Small intestine (tissue), 7 donors: ENCODE measurements at regions not wholly inside any gene's neighbourhood (a gene's known extent, or its start where the extent isn't known, plus 50 kb on each side); places are given as distances from the start of the nearest gene placed in this dataset.
"Not testable (repeated sequence)": the region's sequence is repeated elsewhere in the genome, so short reads cannot be mapped to it uniquely, and the experiment has no call there.

ENCODE experiments used
- DNase-seq, 2 donors: peaks; one replicate each; pipeline versions ENCODE4 v3.0.0 to v3.0.0-alpha.2; 2013
- FAIRE-seq: peaks from 2 replicates; lab custom pipeline; 2012; peaks lifted over from hg19 to GRCh38; lab: Jason Lieb, UNC
- H3K27ac ChIP-seq, 3 donors: one replicate each; pipeline ENCODE4 v1.5.1; 2013; ENCODE audit warnings: low read length in 2 of 3, mild to moderate bottlenecking in 2 of 3, control low read depth in 1 of 3, inconsistent platforms in 1 of 3, low read depth in 1 of 3, moderate library complexity in 1 of 3
- H3K27me3 ChIP-seq, 3 donors: one replicate each; pipeline ENCODE4 v1.6.1; 2013; ENCODE audit warnings: low read length in 3 of 3, inconsistent platforms in 1 of 3; ENCODE audit not compliant: control insufficient read depth in 3 of 3, insufficient read depth in 3 of 3
- H3K36me3 ChIP-seq, 3 donors: one replicate each; pipeline ENCODE4 v1.6.1; 2013; ENCODE audit warnings: low read length in 3 of 3, inconsistent platforms in 1 of 3, low read depth in 1 of 3, mild to moderate bottlenecking in 1 of 3, moderate library complexity in 1 of 3; ENCODE audit not compliant: control insufficient read depth in 3 of 3, insufficient read depth in 2 of 3
- H3K4me1 ChIP-seq, 3 donors: one replicate each; pipeline ENCODE4 v1.6.1; 2013; ENCODE audit warnings: low read length in 2 of 3, inconsistent platforms in 1 of 3, low read depth in 1 of 3, mild to moderate bottlenecking in 1 of 3, moderate library complexity in 1 of 3; ENCODE audit not compliant: control insufficient read depth in 3 of 3, insufficient read depth in 2 of 3
- H3K4me3 ChIP-seq, 3 donors: one replicate each; pipeline ENCODE4 v1.5.1; 2013; ENCODE audit warnings: low read length in 3 of 3, control low read depth in 1 of 3, inconsistent platforms in 1 of 3, low read depth in 1 of 3, mild to moderate bottlenecking in 1 of 3, moderate library complexity in 1 of 3
- H3K9me3 ChIP-seq, 2 donors: one replicate each; pipeline ENCODE4 v1.6.1; 2013; ENCODE audit warnings: low read depth in 1 of 2, low read length in 1 of 2; ENCODE audit not compliant: control insufficient read depth in 2 of 2, insufficient read depth in 1 of 2
- WGBS, 3 donors: extraction: QIAGEN DNeasy Blood & Tissue Kit; methylation state at CpG; one replicate each; pipeline ENCODE4 v1.1.7; 2013; 5-methylcytosine and 5-hydroxymethylcytosine counted together
- donor health status: healthy with polysubstance abuse.
- donor health status: control.
- donor health status: control.
- donor health status: Bipolar disorder and iron deficiency.
- donor health status: healthy.

- Histone ChIP-seq H3K27ac (no peak overlapping the region), H3K4me3 (no peak overlapping the region), H3K9me3 (no peaks in the 10 kb centered on the region), H3K27me3 (no peaks in the 10 kb centered on the region), H3K4me1 (no peaks in the 10 kb centered on the region), H3K36me3 (no peaks in the 10 kb centered on the region)
- 26 to 49% (median 29%) methylated on average over 5 of the region's 5 CpGs for WGBS, 3 donors
- FAIRE-seq (no peak), DNase-seq (no peak)
Observed at GRCh38 chr15:93932164-93932776, 299.1 kb upstream of the MCTP2 start.

- H3K4me1 ChIP-seq, result no peaks in the 10 kb centered on the region
- H3K9me3 ChIP-seq, result no peaks in the 10 kb centered on the region
- DNase-seq, result no peak
- H3K27ac ChIP-seq, result no peak overlapping the region
- no peak overlapping the region for H3K4me3 ChIP-seq
- no peaks in the 10 kb centered on the region for H3K27me3 ChIP-seq
- no peaks in the 10 kb centered on the region for H3K36me3 ChIP-seq
- 59 to 73% (median 67%) methylated on average over 7 of the region's 7 CpGs for WGBS, 3 donors
- no peak for FAIRE-seq
Observed at GRCh38 chr15:93929375-93930094, 301.8 kb upstream of the MCTP2 start.

- no peak overlapping the region for H3K4me3 ChIP-seq
- H3K36me3 ChIP-seq, result no peaks in the 10 kb centered on the region
- no peaks in the 10 kb centered on the region for H3K27me3 ChIP-seq
- H3K9me3 ChIP-seq, result no peaks in the 10 kb centered on the region
- DNase-seq, result no peak
- H3K4me1 ChIP-seq, result no peaks in the 10 kb centered on the region
- H3K27ac ChIP-seq, result no peak overlapping the region
- 66 to 73% (median 72%) methylated on average over 4 of the region's 4 CpGs for whole genome bisulfite sequencing, 3 donors
- no peak for FAIRE-seq
Observed at GRCh38 chr15:93920204-93920603, 311.2 kb upstream of the MCTP2 start.

- not testable (repeated sequence) for H3K27ac ChIP-seq, H3K27me3 ChIP-seq, H3K36me3 ChIP-seq, DNase-seq, H3K4me1 ChIP-seq, H3K9me3 ChIP-seq, H3K4me3 ChIP-seq, FAIRE-seq
- WGBS, 3 donors, result 26 to 49% (median 43%) methylated on average over 2 of the region's 2 CpGs
Observed at GRCh38 chr15:93918801-93919200, 312.6 kb upstream of the MCTP2 start.

GRCh38 chr15:93917181-93917580 is 314.2 kb upstream of the MCTP2 start:
- no peak for FAIRE-seq
- Histone ChIP-seq H3K4me1 (no peaks in the 10 kb centered on the region), H3K9me3 (no peaks in the 10 kb centered on the region), H3K27me3 (no peaks in the 10 kb centered on the region), H3K36me3 (no peaks in the 10 kb centered on the region), H3K27ac (no peak overlapping the region), H3K4me3 (no peak overlapping the region)
- WGBS, 3 donors, result 88 to 92% (median 91%) methylated on average over 1 of the region's 1 CpG
- no peak for DNase-seq

GRCh38 chr15:93913871-93914270 is 317.5 kb upstream of the MCTP2 start:
- no peak overlapping the region for H3K27ac ChIP-seq
- H3K4me3 ChIP-seq, result no peak overlapping the region
- no peaks in the 10 kb centered on the region for H3K36me3 ChIP-seq
- H3K9me3 ChIP-seq, result no peaks in the 10 kb centered on the region
- WGBS, 3 donors, result 63 to 71% (median 67%) methylated on average over 3 of the region's 3 CpGs
- no peaks in the 10 kb centered on the region for H3K4me1 ChIP-seq
- H3K27me3 ChIP-seq, result no peaks in the 10 kb centered on the region
- FAIRE-seq, result no peak
- no peak for DNase-seq

- no peaks in the 10 kb centered on the region for H3K36me3 ChIP-seq
Observed at GRCh38 chr15:93913310-93913709, 318.1 kb upstream of the MCTP2 start.

GRCh38 chr15:93900476-93901400 is 330.6 kb upstream of the MCTP2 start:
- Histone ChIP-seq H3K27me3 (no peaks in the 10 kb centered on the region), H3K27ac (no peak overlapping the region), H3K4me3 (no peak overlapping the region), H3K4me1 (no peaks in the 10 kb centered on the region), H3K9me3 (no peaks in the 10 kb centered on the region), H3K36me3 (no peaks in the 10 kb centered on the region)
- DNase-seq (no peak), FAIRE-seq (no peak)
- WGBS, 3 donors, result 91 to 92% (median 92%) methylated on average over 34 to 39 of the region's 39 CpGs

More at GRCh38 chr15:93913310-93913709, 318.1 kb upstream of the MCTP2 start:
- Histone ChIP-seq H3K27me3 (no peaks in the 10 kb centered on the region), H3K4me1 (no peaks in the 10 kb centered on the region), H3K4me3 (no peak overlapping the region), H3K9me3 (no peaks in the 10 kb centered on the region), H3K27ac (no peak overlapping the region)
- no peak for DNase-seq
- no peak for FAIRE-seq
- 45 to 63% (median 59%) methylated on average over 2 of the region's 2 CpGs for WGBS, 3 donors
